ENCODE measurements at regions not wholly inside any gene's neighbourhood (a gene's known extent, or its start where the extent isn't known, plus 50 kb on each side); places are given as distances from the start of the nearest gene placed in this dataset.

- DNase-seq, result no peak
Observed at GRCh38 chr13:73779881-73780280, 354.3 kb downstream of the KLF12 start.

- DNase-seq, result no peak
Observed at GRCh38 chr13:73778242-73778864, 355.9 kb downstream of the KLF12 start.

GRCh38 chr13:73777134-73777533, 357.1 kb downstream of the KLF12 start:
- DNase-seq, result no peak

- no peak for DNase-seq
Observed at GRCh38 chr13:73776151-73776785, 357.9 kb downstream of the KLF12 start.

DNA sequence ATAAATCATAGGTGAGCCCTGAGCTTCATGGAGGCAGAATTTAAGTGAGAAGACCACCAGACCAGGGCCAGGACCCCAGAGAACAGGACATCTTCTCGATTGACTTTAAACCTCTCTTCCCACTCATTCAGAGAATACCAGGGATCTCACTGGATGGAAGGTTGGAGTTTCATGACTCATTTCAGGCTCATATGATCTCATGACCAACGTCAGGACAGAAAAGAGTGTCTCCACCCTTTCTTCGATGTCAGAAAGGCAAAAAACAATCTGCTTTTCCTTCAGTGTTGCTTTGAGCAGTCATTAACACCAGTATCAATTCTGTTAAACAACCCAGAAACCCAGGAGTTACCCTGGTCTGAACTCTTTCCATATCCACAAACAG, 361.0 kb downstream of the KLF12 start:
- no peak for DNase-seq

- DNase-seq, result no peak
Observed at GRCh38 chr13:73772449-73773167, 361.6 kb downstream of the KLF12 start.

DNA sequence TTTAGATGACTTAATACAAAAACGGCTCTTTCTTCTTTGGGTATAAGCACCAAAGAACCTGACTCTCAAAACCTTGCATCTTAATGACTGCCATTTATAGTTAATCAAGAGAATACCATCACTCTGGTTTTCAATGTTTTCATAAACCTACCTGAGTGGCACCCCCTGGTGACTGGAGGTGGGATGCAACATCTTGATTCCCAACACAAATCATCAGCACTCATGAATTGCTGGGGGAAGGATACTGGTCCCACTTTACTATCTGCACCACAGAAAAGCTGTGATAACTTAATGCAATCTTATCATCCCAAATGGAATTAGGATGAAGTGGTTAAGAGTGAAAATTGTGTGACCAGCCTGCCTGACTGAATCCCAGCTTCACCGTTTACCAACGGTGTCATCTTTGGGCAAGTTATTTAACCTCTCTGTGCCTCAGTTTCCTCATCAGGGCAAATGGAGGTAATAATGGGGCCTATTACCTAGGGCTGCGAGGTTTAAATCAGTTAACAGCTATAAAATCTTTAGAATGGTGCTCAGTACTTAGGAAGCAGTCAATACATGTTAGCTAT, 366.4 kb downstream of the KLF12 start:
- no peak for DNase-seq

DNA sequence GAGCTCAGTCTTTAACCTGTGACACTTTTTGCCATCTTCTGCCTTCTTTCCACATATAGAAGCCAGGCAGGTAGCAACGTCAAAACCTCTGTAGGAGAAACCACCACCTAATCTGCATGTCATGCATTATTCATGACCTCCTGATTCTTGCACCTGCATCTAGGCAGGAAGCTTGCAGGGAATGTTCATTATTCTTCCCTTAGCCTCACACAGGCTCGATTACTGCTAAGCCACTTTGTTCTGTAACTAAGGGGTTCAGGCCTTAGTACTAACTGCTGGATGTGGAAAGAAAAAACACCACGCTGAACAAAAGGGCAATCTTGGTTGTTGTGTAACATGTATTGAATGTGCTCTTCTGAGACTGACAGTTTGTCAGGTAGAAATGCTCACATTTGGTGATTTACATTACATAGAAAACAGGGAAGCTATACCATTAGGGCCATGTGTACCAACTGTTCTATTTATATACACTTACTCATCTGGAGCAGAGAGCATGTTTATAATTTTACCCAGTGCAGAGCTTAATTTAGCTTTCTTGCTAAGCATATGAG, 366.9 kb downstream of the KLF12 start:
- no peak for DNase-seq

GRCh38 chr13:73765651-73766384, 368.4 kb downstream of the KLF12 start:
- peak; percentile 93 for DNase-seq

GRCh38 chr13:73759434-73759833, 374.8 kb downstream of the KLF12 start:
- peak; percentile 38 for DNase-seq

- no peak for DNase-seq
Observed at GRCh38 chr13:73757481-73758233, 376.5 kb downstream of the KLF12 start.

DNA sequence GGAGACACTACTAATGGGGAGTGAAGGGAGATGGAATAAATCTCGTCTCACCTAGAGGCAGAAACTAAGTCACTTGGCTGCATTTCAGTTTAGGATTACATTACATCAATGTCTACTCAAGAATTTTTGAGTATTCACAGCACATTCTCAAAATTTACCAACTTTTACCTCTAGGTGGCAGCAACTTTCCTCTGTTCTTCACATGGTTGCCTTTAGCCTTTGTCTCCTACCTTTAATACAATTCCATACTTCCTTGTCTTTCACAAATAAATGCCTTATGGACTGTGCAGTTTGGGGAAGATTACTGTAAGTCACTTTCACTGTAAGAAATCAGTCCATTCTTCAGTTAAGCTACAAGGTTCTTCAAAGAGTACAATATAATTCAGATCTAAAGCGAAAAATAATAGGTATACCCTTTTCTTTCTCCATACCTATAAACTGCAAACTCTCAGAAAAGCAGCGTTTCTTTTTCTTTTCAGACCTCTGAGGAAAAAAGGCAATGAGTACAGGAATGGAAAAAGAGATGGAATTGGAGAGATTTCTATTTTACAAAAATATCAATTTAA, 379.4 kb downstream of the KLF12 start:
- DNase-seq, result no peak

DNA sequence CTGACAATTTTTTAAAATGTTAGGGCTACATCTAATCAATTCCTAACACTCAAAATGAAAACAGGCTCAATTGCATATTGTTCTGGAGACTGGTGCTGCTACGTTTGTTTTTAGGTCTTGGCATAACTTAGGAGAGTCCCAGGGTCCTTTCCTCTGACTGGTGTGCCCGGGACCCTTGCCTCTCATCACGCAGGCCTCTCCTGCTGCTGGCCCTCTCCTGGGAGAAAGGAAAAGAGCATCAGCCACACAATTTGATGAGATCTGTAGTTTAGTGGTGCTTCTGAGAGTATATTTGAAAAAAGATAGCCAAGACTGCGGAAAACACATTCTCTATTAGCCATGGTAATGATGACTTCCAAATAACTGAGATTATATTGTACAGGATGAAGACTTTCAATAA, 380.0 kb downstream of the KLF12 start:
- no peak for DNase-seq

- no peak for DNase-seq
Observed at GRCh38 chr13:73751290-73751689, 382.9 kb downstream of the KLF12 start.

GRCh38 chr13:73748404-73748803, 385.8 kb downstream of the KLF12 start:
- no peak for DNase-seq

DNA sequence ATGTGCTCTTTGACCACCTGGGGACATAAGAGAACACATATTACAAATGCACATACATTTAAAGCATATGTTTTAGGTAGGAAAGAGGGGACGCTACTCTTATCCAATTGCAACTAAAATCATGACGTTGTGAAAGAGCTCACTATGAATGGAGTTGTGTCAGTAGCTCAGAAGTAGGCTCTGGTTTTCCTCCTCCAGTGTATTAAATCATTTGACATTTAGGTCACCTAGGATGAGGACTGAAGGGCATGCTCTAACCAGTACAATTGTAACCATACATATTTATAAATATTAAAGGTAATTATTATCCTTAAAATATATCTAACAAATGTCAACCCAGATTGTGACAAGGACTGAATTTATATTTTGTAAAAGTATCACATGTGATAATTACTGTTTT, 389.0 kb downstream of the KLF12 start:
- DNase-seq, result no peak

GRCh38 chr13:73742982-73743381, 391.2 kb downstream of the KLF12 start:
- DNase-seq, result no peak

GRCh38 chr13:73741742-73742141, 392.5 kb downstream of the KLF12 start:
- no peak for DNase-seq

- DNase-seq, result no peak
Observed at GRCh38 chr13:73741111-73741510, 393.1 kb downstream of the KLF12 start.

DNA sequence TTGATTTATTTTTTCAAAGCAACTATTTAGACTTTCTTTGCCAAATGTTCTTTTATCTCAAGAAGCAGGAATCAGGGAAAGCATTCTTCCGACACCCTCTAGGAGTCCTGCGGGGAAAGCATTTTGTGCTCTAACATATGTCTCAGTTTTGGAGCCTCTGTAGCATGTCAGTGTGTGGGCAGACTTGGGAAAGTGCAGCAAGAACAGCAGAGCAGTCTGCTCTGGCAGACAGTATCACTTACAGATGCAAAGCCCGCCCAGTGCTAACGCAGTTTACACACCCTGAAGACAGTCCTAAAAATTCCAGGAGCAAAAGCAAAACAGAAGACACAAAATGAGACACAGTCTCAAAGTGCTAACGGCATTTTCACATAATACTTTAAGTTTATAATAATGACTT, 393.5 kb downstream of the KLF12 start:
- no peak for DNase-seq

DNA sequence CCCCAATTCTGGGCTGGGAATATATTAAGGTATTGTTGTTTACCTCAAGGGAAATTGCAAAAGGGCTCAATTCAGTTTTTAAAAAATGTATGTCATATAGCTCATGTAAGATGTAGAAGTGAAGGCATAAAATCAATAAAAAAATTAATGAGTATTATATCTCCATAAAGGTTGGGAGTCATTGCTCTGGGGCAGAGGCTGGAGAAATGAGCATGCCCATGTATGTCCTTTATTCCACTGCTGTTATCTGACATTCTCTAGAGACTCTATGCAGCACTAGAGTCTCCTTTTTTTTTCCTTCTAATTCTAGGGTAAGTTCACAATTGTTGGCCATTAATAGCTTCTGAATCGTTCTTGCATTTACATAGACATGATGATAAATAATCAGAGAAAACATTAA, 394.8 kb downstream of the KLF12 start:
- no peak for DNase-seq

DNA sequence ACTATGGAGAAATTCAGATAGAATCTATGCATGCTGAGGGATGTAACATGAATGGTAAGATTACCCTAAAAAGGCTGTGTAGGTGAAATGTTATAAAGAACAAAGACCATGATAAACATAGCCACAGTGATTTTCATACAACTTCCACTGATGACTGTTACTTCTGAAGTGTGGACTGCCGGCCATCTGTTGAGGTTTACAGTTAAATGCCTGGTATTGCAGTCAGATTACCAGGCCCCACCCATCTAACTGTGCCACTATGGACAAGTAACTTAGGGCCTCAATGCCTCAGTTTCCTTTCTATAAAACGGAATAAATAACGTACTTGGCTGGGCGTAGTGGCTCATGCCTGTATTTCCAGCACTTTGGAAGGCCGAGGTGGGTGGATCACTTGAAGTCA, 395.6 kb downstream of the KLF12 start:
- DNase-seq, result no peak
